LNCAP (cell line): ENCODE measurements at regions not wholly inside any gene's neighbourhood (a gene's known extent, or its start where the extent isn't known, plus 50 kb on each side); places are given as distances from the start of the nearest gene placed in this dataset.

Experiments
- TF ChIP-seq, protein P1 (sequence below): fragments of 450-650 bp; IDR thresholded peaks from 2 replicates; pipeline ENCODE4 v1.5.1; 2017; ENCODE audit warnings: mild to moderate bottlenecking

DNA sequence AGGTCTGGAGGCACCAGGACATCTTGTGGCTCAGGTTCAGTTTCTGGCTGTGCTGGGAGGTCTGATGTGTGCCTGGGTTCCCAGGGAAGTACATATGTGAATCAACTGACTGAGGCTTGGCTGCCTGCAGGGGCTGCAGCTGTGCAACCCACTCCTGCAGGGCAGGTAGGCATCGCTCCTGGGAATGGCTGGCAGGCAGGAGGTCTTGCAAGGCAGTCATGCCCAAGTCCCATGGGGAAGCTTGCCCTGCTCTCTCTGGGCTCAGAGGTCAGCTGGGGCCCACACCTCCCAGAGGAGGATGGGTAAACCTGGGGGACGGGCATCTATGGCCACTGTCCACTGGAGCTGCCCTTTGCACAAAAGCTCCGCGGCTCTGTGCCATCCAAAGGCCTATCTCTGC lies 1141.8 kb downstream of the SLITRK1 start:
- TF ChIP-seq, protein P1, sequence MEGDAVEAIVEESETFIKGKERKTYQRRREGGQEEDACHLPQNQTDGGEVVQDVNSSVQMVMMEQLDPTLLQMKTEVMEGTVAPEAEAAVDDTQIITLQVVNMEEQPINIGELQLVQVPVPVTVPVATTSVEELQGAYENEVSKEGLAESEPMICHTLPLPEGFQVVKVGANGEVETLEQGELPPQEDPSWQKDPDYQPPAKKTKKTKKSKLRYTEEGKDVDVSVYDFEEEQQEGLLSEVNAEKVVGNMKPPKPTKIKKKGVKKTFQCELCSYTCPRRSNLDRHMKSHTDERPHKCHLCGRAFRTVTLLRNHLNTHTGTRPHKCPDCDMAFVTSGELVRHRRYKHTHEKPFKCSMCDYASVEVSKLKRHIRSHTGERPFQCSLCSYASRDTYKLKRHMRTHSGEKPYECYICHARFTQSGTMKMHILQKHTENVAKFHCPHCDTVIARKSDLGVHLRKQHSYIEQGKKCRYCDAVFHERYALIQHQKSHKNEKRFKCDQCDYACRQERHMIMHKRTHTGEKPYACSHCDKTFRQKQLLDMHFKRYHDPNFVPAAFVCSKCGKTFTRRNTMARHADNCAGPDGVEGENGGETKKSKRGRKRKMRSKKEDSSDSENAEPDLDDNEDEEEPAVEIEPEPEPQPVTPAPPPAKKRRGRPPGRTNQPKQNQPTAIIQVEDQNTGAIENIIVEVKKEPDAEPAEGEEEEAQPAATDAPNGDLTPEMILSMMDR, result no peak

DNA sequence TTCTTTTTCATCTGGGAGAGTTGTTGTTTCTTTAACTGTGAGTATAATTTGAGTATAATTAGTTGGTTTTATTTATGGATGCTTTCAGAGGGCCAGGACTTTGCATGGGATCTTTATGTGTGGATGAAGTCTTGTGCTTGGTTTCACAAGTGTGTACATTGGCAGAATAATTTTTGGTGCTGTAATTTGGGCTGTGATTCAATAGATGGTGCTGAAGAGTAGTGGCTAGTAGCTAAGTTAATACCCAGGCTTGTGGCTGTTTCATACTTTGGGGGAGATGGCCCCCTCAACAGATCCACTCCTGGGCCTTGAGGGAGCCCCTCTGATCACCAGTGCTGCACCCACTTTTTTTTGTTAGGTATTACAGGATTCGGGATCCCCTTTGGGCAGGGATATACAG lies 1142.4 kb downstream of the SLITRK1 start:
- TF ChIP-seq, protein P1, result peak; percentile 49; the same call in 1 of the 2 replicates

DNA sequence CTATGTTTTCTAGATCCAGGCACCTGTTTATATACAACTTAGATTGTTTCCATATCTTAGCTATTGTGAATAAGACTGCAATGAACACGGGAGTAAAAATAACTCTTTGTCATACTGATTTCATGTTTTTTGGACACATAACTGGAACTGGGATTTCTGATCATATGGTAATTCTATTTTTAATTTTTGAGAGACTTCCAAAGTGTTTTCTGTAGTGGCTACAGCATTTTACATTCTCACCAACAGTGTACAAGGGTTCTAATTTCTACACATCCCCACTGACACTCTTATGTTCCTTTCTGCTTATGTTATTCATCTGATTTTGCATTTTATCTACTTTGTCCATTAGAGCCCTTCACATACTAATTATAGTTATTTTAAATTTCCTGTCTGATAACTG lies 1152.9 kb downstream of the SLITRK1 start:
- TF ChIP-seq, protein P1, result no peak

DNA sequence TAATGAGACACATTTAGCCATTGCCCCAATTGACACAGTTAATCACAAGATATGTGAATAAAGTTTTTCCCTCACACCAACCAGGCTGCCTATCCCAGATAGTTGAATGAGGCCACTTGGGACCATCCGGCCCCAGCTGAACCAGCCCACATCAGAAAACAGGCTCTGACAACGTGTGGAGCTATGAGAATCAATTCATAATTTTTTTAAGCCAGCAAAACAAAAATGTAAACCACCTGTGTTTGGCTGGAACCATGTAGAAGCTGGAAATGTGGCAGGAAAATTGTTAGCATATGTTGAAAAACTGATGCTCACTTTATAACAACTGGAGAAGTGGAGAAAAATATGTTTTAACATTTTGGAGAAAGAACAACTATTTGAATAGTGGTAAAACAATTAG lies 1161.3 kb downstream of the SLITRK1 start:
- TF ChIP-seq, protein P1, result no peak

DNA sequence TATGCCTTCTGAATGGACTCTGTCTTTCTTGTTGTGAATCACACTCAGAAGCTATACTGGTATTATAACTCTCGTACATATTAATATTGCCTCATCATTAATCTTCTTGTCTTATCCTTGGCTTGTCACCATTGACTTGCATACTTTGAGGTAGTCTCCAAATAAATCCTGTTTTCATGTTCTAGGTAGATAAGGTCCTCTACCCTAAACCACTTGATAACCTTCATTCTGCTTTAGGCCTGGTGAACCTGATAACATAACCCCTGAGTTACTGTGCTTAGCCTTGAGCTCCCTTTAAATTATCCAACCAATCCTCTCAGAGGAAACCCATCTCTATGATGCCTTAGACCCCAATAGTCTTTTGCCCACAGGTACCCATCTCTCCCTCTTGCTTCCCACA lies 1162.3 kb downstream of the SLITRK1 start:
- TF ChIP-seq, protein P1, result no peak

DNA sequence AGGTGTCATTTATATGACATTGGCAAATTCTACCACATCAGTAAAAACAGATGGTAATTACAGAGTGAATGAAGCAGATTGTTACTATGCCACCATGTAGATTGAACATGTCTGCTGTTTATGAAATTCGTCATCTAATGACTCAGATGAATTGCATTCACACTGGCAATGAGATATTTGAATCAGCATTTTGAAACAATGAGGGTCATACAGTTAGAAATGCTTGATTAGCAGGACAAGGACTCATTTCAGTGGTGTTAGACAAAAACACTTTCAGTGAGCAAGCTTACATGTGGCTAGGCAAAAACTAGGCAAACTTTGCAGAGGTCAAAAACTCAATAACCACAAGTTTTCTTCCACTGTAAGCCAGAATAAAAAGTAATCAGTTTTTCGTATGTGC lies 1165.0 kb downstream of the SLITRK1 start:
- TF ChIP-seq, protein P1, result no peak

DNA sequence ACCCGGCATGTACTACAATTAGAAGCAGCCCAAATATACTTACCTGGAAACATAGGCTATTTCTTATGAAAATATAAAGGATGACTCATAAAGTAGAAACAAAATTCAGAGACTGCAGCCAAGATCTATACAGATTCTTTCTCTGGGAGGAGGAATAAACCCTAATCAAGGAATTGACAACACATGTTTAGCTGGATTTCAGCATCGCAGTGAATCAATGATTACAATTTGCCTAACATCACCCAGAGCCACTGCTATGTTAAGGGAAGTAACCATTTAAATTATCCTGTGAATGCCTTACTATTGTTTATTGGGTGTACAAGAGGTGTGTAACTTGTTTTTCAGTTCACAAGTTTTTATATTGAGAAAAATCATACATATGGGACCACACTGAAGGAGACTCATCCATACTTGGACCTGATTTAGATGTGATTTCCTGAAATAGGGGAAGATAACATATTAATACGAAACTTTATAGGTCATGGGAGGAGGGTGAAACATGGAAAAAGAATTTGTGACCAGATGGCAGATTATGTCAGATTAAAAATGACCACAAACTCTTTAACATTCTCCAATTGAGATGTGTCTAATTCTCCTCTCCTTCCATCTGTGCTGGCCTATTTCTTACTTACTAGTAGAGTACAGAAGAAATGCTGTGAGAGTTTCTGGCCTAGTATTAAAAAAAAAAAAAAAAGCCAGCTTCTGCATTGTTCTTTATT lies 1168.4 kb downstream of the SLITRK1 start:
- TF ChIP-seq, protein P1, result no peak

DNA sequence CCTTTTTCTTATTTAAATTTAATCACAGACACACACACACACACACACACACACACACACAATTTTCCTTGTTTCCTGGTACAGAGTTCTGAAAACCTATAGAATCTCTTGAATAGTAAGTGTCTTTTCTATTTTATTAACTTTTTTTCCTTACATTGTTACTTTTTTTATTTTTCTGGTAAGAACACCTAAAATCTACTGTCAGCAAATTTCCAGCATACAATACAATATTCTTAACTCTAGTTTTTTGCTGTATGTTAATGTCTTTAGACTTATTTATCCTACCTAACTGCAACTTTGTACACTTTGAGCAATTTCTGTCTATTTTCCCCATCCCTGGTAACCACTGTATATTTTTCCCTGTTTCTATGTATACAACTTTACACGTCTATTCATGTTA lies 1179.8 kb downstream of the SLITRK1 start:
- TF ChIP-seq, protein P1, result no peak
